NCI-H1417 (cell line): ENCODE measurements at regions not wholly inside any gene's neighbourhood (a gene's known extent, or its start where the extent isn't known, plus 50 kb on each side); places are given as distances from the start of the nearest gene placed in this dataset.
"Not testable (repeated sequence)": the region's sequence is repeated elsewhere in the genome, so short reads cannot be mapped to it uniquely, and the experiment has no call there.

Source experiments
- DNase-seq, 3 experiments: peaks; one replicate each; lab custom pipeline; 2025; lab: John Stamatoyannopoulos, UW

- not testable (repeated sequence) for DNase-seq
These were observed 664.6 kb upstream of the DPPA4 start for GRCh38 chr3:110001905-110002304.

GRCh38 chr3:110006913-110007312 lies 669.6 kb upstream of the DPPA4 start:
- no peak for DNase-seq

- no peak for DNase-seq
These were observed 678.1 kb upstream of the DPPA4 start for GRCh38 chr3:110015231-110015963.

GRCh38 chr3:110016235-110016815 lies 679.0 kb upstream of the DPPA4 start:
- no peak for DNase-seq

- DNase-seq = no peak
These were observed 680.0 kb upstream of the DPPA4 start for GRCh38 chr3:110017304-110017703.

GRCh38 chr3:110021659-110022058 lies 684.3 kb upstream of the DPPA4 start:
- DNase-seq = no peak

GRCh38 chr3:110023022-110023421 lies 685.7 kb upstream of the DPPA4 start:
- not testable (repeated sequence) for DNase-seq

GRCh38 chr3:110026421-110026820 lies 689.1 kb upstream of the DPPA4 start:
- no peak for DNase-seq

- DNase-seq = no peak
These were observed 690.2 kb upstream of the DPPA4 start for GRCh38 chr3:110027446-110028080.

- no peak for DNase-seq
These were observed 694.6 kb upstream of the DPPA4 start for GRCh38 chr3:110031975-110032374.

GRCh38 chr3:110059431-110059830 lies 722.1 kb upstream of the DPPA4 start:
- DNase-seq = no peak

- DNase-seq = no peak
These were observed 725.4 kb upstream of the DPPA4 start for GRCh38 chr3:110062716-110063115.

- no peak for DNase-seq
These were observed 725.8 kb upstream of the DPPA4 start for GRCh38 chr3:110063178-110063577.

- no peak for DNase-seq
These were observed 728.9 kb upstream of the DPPA4 start for GRCh38 chr3:110066206-110066605.

GRCh38 chr3:110067527-110067926 lies 730.2 kb upstream of the DPPA4 start:
- DNase-seq = no peak

- DNase-seq = no peak
These were observed 732.4 kb upstream of the DPPA4 start for GRCh38 chr3:110069761-110070160.

GRCh38 chr3:110070161-110070916 lies 733.0 kb upstream of the DPPA4 start:
- DNase-seq = no peak

GRCh38 chr3:110074095-110074494 lies 736.7 kb upstream of the DPPA4 start:
- no peak for DNase-seq

GRCh38 chr3:110077093-110077492 lies 739.7 kb upstream of the DPPA4 start:
- no peak for DNase-seq

GRCh38 chr3:110093411-110093810 lies 756.1 kb upstream of the DPPA4 start:
- no peak for DNase-seq

- DNase-seq = no peak
These were observed 756.6 kb upstream of the DPPA4 start for GRCh38 chr3:110093812-110094401.

GRCh38 chr3:110099711-110100110 lies 762.4 kb upstream of the DPPA4 start:
- no peak for DNase-seq
